Fibroblast of skin of right biceps (primary cell): ENCODE measurements at regions not wholly inside any gene's neighbourhood (a gene's known extent, or its start where the extent isn't known, plus 50 kb on each side); places are given as distances from the start of the nearest gene placed in this dataset.
A peak's percentile ranks its signal among the peaks of the same experiment; 100 is the strongest.
"Not testable (repeated sequence)": the region's sequence is repeated elsewhere in the genome, so short reads cannot be mapped to it uniquely, and the experiment has no call there.

ENCODE experiments used
- DNase-seq: peaks from one replicate; pipeline ENCODE4 v3.0.0-alpha.2; 2013

- DNase-seq: no peak
These were observed 60.2 kb downstream of the THNSL1 start for GRCh38 chr10:25076506-25077177.

GRCh38 chr10:25078658-25079431 is 62.4 kb downstream of the THNSL1 start:
- no peak for DNase-seq

- DNase-seq: peak; percentile 78
These were observed 64.6 kb downstream of the THNSL1 start for GRCh38 chr10:25080880-25081581.

- peak; percentile 3 for DNase-seq
These were observed 66.1 kb downstream of the THNSL1 start for GRCh38 chr10:25082276-25083204.

GRCh38 chr10:25083546-25084111 is 67.2 kb downstream of the THNSL1 start:
- DNase-seq: no peak

GRCh38 chr10:25084447-25084846 is 68.0 kb downstream of the THNSL1 start:
- DNase-seq: no peak

- no peak for DNase-seq
These were observed 78.2 kb downstream of the THNSL1 start for GRCh38 chr10:25094590-25094989.

- DNase-seq: no peak
These were observed 77.0 kb upstream of the GPR158 start for GRCh38 chr10:25097669-25098411.

GRCh38 chr10:25100141-25100540 is 74.7 kb upstream of the GPR158 start:
- no peak for DNase-seq

- DNase-seq: no peak
These were observed 73.2 kb upstream of the GPR158 start for GRCh38 chr10:25101461-25102146.

GRCh38 chr10:25102147-25102822 is 72.5 kb upstream of the GPR158 start:
- DNase-seq: no peak

GRCh38 chr10:25103703-25104102 is 71.1 kb upstream of the GPR158 start:
- DNase-seq: no peak

GRCh38 chr10:25104441-25104840 is 70.4 kb upstream of the GPR158 start:
- no peak for DNase-seq

GRCh38 chr10:25105262-25105661 is 69.5 kb upstream of the GPR158 start:
- DNase-seq: no peak

- DNase-seq: no peak
These were observed 69.0 kb upstream of the GPR158 start for GRCh38 chr10:25105743-25106260.

GRCh38 chr10:25107756-25108155 is 67.0 kb upstream of the GPR158 start:
- DNase-seq: no peak

GRCh38 chr10:25109896-25110295 is 64.9 kb upstream of the GPR158 start:
- not testable (repeated sequence) for DNase-seq

GRCh38 chr10:25112016-25112415 is 62.8 kb upstream of the GPR158 start:
- no peak for DNase-seq

GRCh38 chr10:25113191-25114035 is 61.4 kb upstream of the GPR158 start:
- peak; percentile 63 for DNase-seq
